ENCODE measurements at regions not wholly inside any gene's neighbourhood (a gene's known extent, or its start where the extent isn't known, plus 50 kb on each side); places are given as distances from the start of the nearest gene placed in this dataset.

DNA sequence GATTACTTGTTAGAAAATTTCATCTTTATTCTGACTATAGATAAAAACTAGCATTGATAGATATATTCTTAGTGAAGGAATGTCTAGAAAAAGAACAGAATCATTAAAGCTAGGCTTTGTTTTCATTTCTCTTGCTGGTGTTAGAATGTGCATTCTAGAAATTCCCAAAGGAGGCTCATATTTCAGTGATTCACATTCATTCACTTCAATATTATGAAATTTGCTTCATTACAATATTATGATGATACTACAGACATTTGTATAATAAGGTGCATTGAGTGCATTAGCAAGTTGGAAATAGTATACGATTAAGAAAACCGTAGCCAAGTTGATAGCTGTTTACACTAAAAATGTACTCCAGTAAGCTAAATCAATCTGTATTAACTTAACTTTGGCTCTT is 70.7 kb upstream of the MYCBP2 start:
- peaks cover 0 to 3% (median 0%) of the 10 kb centered on the region in 7 donors for H3K9me3 Mint-ChIP-seq
- intact Hi-C loops (cut with micrococcal nuclease): no loop called here
- H4K20me1 ChIP-seq (ENCODE audit: insufficient read depth, low read length): no peaks in the 10 kb centered on the region
- peaks cover 5 to 13% of the 10 kb centered on the region in 2 donors for H3K4me1 ChIP-seq (ENCODE audit: control insufficient read depth in 1 of 2, insufficient read depth in 2 of 2, low read length in 2 of 2)
- no peaks in the 10 kb centered on the region for H3K27me3 ChIP-seq (ENCODE audit: control insufficient read depth in 2 of 2, insufficient read depth in 2 of 2, low read length in 2 of 2)
- H3K4me1 Mint-ChIP-seq: peaks cover 15% of the 10 kb centered on the region
- no peak overlapping the region for H3K27ac ChIP-seq (ENCODE audit: low read depth in 1 of 2, low read length in 2 of 2)
- H3K36me3 Mint-ChIP-seq: no peaks in the 10 kb centered on the region
- no CpG with 5 or more reads among the region's 2 CpGs for WGBS (ENCODE audit: insufficient coverage)
- no peaks in the 10 kb centered on the region for H3K36me3 ChIP-seq (replicated peaks in 1 of 2; ENCODE audit: control insufficient read depth in 1 of 2, insufficient read depth in 2 of 2, low read length in 2 of 2)
- no peak overlapping the region for H3K4me3 ChIP-seq (replicated peaks in 1 of 3; ENCODE audit: low read depth in 2 of 3, low read length in 3 of 3)
- H3K4me2 ChIP-seq (replicated peaks; ENCODE audit: extremely low read depth, low read length, poor library complexity, severe bottlenecking): no peak overlapping the region
- no peaks in the 10 kb centered on the region for H3K79me2 ChIP-seq (ENCODE audit: insufficient read depth, low read length)
- no peak for DNase-seq
- H3K9ac ChIP-seq (ENCODE audit: insufficient read depth, low read length, poor library complexity, severe bottlenecking): no peak overlapping the region
- TF ChIP-seq, protein P1, sequence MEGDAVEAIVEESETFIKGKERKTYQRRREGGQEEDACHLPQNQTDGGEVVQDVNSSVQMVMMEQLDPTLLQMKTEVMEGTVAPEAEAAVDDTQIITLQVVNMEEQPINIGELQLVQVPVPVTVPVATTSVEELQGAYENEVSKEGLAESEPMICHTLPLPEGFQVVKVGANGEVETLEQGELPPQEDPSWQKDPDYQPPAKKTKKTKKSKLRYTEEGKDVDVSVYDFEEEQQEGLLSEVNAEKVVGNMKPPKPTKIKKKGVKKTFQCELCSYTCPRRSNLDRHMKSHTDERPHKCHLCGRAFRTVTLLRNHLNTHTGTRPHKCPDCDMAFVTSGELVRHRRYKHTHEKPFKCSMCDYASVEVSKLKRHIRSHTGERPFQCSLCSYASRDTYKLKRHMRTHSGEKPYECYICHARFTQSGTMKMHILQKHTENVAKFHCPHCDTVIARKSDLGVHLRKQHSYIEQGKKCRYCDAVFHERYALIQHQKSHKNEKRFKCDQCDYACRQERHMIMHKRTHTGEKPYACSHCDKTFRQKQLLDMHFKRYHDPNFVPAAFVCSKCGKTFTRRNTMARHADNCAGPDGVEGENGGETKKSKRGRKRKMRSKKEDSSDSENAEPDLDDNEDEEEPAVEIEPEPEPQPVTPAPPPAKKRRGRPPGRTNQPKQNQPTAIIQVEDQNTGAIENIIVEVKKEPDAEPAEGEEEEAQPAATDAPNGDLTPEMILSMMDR (IDR thresholded peaks at IDR 0.05): no peak
- H3K4me3 Mint-ChIP-seq: no peak overlapping the region
- H3K27me3 Mint-ChIP-seq (ENCODE audit: low read depth in 3 of 3): peaks cover 0 to 3% (median 2%) of the 10 kb centered on the region in 3 donors
- no peak overlapping the region for H2AFZ ChIP-seq (ENCODE audit: insufficient read depth, low read depth, low read length, poor library complexity, severe bottlenecking)
- no peaks in the 10 kb centered on the region for H3K9me3 ChIP-seq (replicated peaks in 1 of 2; ENCODE audit: control insufficient read depth in 1 of 2, insufficient read depth in 1 of 2, low read length in 2 of 2)
- no peak overlapping the region for H3K27ac Mint-ChIP-seq

DNA sequence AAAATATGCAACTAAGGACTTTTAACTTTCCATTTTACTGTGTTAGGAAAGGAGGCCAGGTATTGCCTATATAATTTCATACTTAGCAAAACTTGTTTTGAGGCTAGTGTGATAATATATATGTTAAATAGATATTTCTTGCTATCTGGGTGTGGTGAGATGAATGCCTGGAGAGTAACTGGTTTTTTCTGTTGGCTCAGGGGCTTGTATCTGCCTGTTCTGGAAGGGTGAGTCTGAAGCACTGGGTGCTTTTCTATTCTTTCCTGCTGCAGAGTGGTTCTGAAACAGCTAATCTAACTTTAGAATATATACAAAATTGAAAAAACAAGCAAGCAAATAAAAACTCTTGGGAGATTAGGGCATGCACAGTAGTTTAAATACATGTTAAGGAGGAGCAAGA is 64.6 kb upstream of the MYCBP2 start:
- peaks cover 0 to 5% (median 0%) of the 10 kb centered on the region in 3 donors for H3K27me3 Mint-ChIP-seq (ENCODE audit: low read depth in 3 of 3)
- H3K4me3 ChIP-seq (replicated peaks in 1 of 3; ENCODE audit: low read depth in 2 of 3, low read length in 3 of 3): no peak overlapping the region
- intact Hi-C loops (cut with micrococcal nuclease): no loop called here
- no peak overlapping the region for H3K27ac Mint-ChIP-seq
- no peak overlapping the region for H3K9ac ChIP-seq (ENCODE audit: insufficient read depth, low read length, poor library complexity, severe bottlenecking)
- no peaks in the 10 kb centered on the region for H3K9me3 Mint-ChIP-seq
- H3K4me3 Mint-ChIP-seq: no peak overlapping the region
- no peaks in the 10 kb centered on the region for H3K36me3 Mint-ChIP-seq
- H3K36me3 ChIP-seq (replicated peaks in 1 of 2; ENCODE audit: control insufficient read depth in 1 of 2, insufficient read depth in 2 of 2, low read length in 2 of 2): no peaks in the 10 kb centered on the region
- no peaks in the 10 kb centered on the region for H3K79me2 ChIP-seq (ENCODE audit: insufficient read depth, low read length)
- no peak overlapping the region for H2AFZ ChIP-seq (ENCODE audit: insufficient read depth, low read depth, low read length, poor library complexity, severe bottlenecking)
- no peaks in the 10 kb centered on the region for H3K9me3 ChIP-seq (replicated peaks in 1 of 2; ENCODE audit: control insufficient read depth in 1 of 2, insufficient read depth in 1 of 2, low read length in 2 of 2)
- no peak for DNase-seq
- H3K4me1 Mint-ChIP-seq: peaks cover 59% of the 10 kb centered on the region
- H3K4me2 ChIP-seq (replicated peaks; ENCODE audit: extremely low read depth, low read length, poor library complexity, severe bottlenecking): no peak overlapping the region
- TF ChIP-seq, protein P1 (IDR thresholded peaks at IDR 0.05): no peak
- peaks cover 23 to 51% of the 10 kb centered on the region in 2 donors for H3K4me1 ChIP-seq (ENCODE audit: control insufficient read depth in 1 of 2, insufficient read depth in 2 of 2, low read length in 2 of 2)
- no peaks in the 10 kb centered on the region for H4K20me1 ChIP-seq (ENCODE audit: insufficient read depth, low read length)
- no peaks in the 10 kb centered on the region for H3K27me3 ChIP-seq (ENCODE audit: control insufficient read depth in 2 of 2, insufficient read depth in 2 of 2, low read length in 2 of 2)
- H3K27ac ChIP-seq (ENCODE audit: low read depth in 1 of 2, low read length in 2 of 2): no peak overlapping the region

All from CD14-positive monocyte (primary cell).